Mucosa of stomach (tissue), 1 donor: ENCODE measurements at regions not wholly inside any gene's neighbourhood (a gene's known extent, or its start where the extent isn't known, plus 50 kb on each side); places are given as distances from the start of the nearest gene placed in this dataset.

Experiments
- H3K27me3 ChIP-seq: one replicate; pipeline ENCODE4 v1.7.0; 2013; ENCODE audit warnings: mild to moderate bottlenecking, low read length; ENCODE audit not compliant: control insufficient read depth, insufficient read depth
- H3K36me3 ChIP-seq: one replicate; pipeline ENCODE4 v1.7.0; 2013; ENCODE audit warnings: low read length; ENCODE audit not compliant: control insufficient read depth, insufficient read depth
- H3K4me1 ChIP-seq: one replicate; pipeline ENCODE4 v1.7.0; 2013; ENCODE audit warnings: mild to moderate bottlenecking, low read length; ENCODE audit not compliant: control insufficient read depth, insufficient read depth
- H3K4me3 ChIP-seq: one replicate; pipeline ENCODE4 v1.7.0; 2013; ENCODE audit warnings: low read length
- H3K9ac ChIP-seq: one replicate; pipeline ENCODE4 v1.7.0; 2013; ENCODE audit warnings: mild to moderate bottlenecking, low read length, moderate library complexity
- H3K9me3 ChIP-seq: one replicate; pipeline ENCODE4 v1.7.0; 2013; ENCODE audit warnings: mild to moderate bottlenecking, low read length, moderate library complexity; ENCODE audit not compliant: control insufficient read depth
- donor health status: Pancreatic carcinoma.

- no peaks in the 10 kb centered on the region for H3K27me3 ChIP-seq
- no peaks in the 10 kb centered on the region for H3K36me3 ChIP-seq
- no peak overlapping the region for H3K9ac ChIP-seq
- H3K9me3 ChIP-seq = no peaks in the 10 kb centered on the region
- H3K4me1 ChIP-seq = no peaks in the 10 kb centered on the region
- H3K4me3 ChIP-seq = no peak overlapping the region
Measured at GRCh38 chr14:34251662-34252061, 210.4 kb downstream of the SPTSSA start.

- Histone ChIP-seq H3K27me3 (no peaks in the 10 kb centered on the region), H3K4me3 (no peak overlapping the region), H3K4me1 (no peaks in the 10 kb centered on the region), H3K9me3 (no peaks in the 10 kb centered on the region), H3K36me3 (no peaks in the 10 kb centered on the region), H3K9ac (no peak overlapping the region)
Measured at GRCh38 chr14:34250959-34251358, 211.1 kb downstream of the SPTSSA start.

GRCh38 chr14:34247605-34248004 is 214.4 kb downstream of the SPTSSA start:
- Histone ChIP-seq H3K9ac (no peak overlapping the region), H3K4me3 (no peak overlapping the region), H3K4me1 (no peaks in the 10 kb centered on the region), H3K36me3 (no peaks in the 10 kb centered on the region), H3K27me3 (no peaks in the 10 kb centered on the region), H3K9me3 (no peaks in the 10 kb centered on the region)

- Histone ChIP-seq H3K4me1 (no peaks in the 10 kb centered on the region), H3K9ac (no peak overlapping the region), H3K4me3 (no peak overlapping the region), H3K27me3 (no peaks in the 10 kb centered on the region), H3K36me3 (no peaks in the 10 kb centered on the region), H3K9me3 (no peaks in the 10 kb centered on the region)
Measured at GRCh38 chr14:34246206-34246605, 215.8 kb downstream of the SPTSSA start.

- Histone ChIP-seq H3K9me3 (no peaks in the 10 kb centered on the region), H3K36me3 (no peaks in the 10 kb centered on the region), H3K4me1 (no peaks in the 10 kb centered on the region)
Measured at GRCh38 chr14:34243401-34243800, 218.6 kb downstream of the SPTSSA start.

GRCh38 chr14:34243001-34243400 is 219.0 kb downstream of the SPTSSA start:
- Histone ChIP-seq H3K9ac (no peak overlapping the region), H3K9me3 (no peaks in the 10 kb centered on the region), H3K36me3 (no peaks in the 10 kb centered on the region), H3K4me3 (no peak overlapping the region), H3K4me1 (peaks cover under 1% of the 10 kb centered on the region), H3K27me3 (no peaks in the 10 kb centered on the region)

More at GRCh38 chr14:34243401-34243800, 218.6 kb downstream of the SPTSSA start:
- H3K4me3 ChIP-seq = no peak overlapping the region
- H3K9ac ChIP-seq = no peak overlapping the region
- no peaks in the 10 kb centered on the region for H3K27me3 ChIP-seq

GRCh38 chr14:34241185-34241711 is 220.8 kb downstream of the SPTSSA start:
- Histone ChIP-seq H3K9ac (no peak overlapping the region), H3K36me3 (no peaks in the 10 kb centered on the region), H3K4me1 (peaks cover 16% of the 10 kb centered on the region), H3K4me3 (no peak overlapping the region), H3K9me3 (no peaks in the 10 kb centered on the region), H3K27me3 (no peaks in the 10 kb centered on the region)

GRCh38 chr14:34238610-34239009 is 223.4 kb downstream of the SPTSSA start:
- H3K9ac ChIP-seq = no peak overlapping the region
- no peaks in the 10 kb centered on the region for H3K9me3 ChIP-seq
- H3K4me1 ChIP-seq = peaks cover 19% of the 10 kb centered on the region
- H3K27me3 ChIP-seq = no peaks in the 10 kb centered on the region
- no peak overlapping the region for H3K4me3 ChIP-seq
- no peaks in the 10 kb centered on the region for H3K36me3 ChIP-seq

- Histone ChIP-seq H3K4me3 (no peak overlapping the region), H3K4me1 (peaks cover 24% of the 10 kb centered on the region), H3K36me3 (no peaks in the 10 kb centered on the region), H3K9ac (no peak overlapping the region), H3K9me3 (no peaks in the 10 kb centered on the region), H3K27me3 (no peaks in the 10 kb centered on the region)
Measured at GRCh38 chr14:34237677-34238076, 224.4 kb downstream of the SPTSSA start.

GRCh38 chr14:34237081-34237480 is 225.0 kb downstream of the SPTSSA start:
- Histone ChIP-seq H3K9me3 (no peaks in the 10 kb centered on the region), H3K36me3 (no peaks in the 10 kb centered on the region), H3K9ac (no peak overlapping the region), H3K4me3 (no peak overlapping the region), H3K4me1 (peaks cover 24% of the 10 kb centered on the region), H3K27me3 (no peaks in the 10 kb centered on the region)

GRCh38 chr14:34235643-34236300 is 226.3 kb downstream of the SPTSSA start:
- no peaks in the 10 kb centered on the region for H3K27me3 ChIP-seq
- H3K9me3 ChIP-seq = no peaks in the 10 kb centered on the region
- H3K9ac ChIP-seq = no peak overlapping the region
- no peaks in the 10 kb centered on the region for H3K36me3 ChIP-seq
- peaks cover 24% of the 10 kb centered on the region for H3K4me1 ChIP-seq
- no peak overlapping the region for H3K4me3 ChIP-seq

GRCh38 chr14:34234258-34234657 is 227.8 kb downstream of the SPTSSA start:
- peaks cover 24% of the 10 kb centered on the region for H3K4me1 ChIP-seq
- H3K4me3 ChIP-seq = no peak overlapping the region
- no peaks in the 10 kb centered on the region for H3K9me3 ChIP-seq
- no peaks in the 10 kb centered on the region for H3K36me3 ChIP-seq
- no peaks in the 10 kb centered on the region for H3K27me3 ChIP-seq
- no peak overlapping the region for H3K9ac ChIP-seq

- Histone ChIP-seq H3K9me3 (no peaks in the 10 kb centered on the region), H3K9ac (no peak overlapping the region), H3K36me3 (no peaks in the 10 kb centered on the region), H3K4me3 (no peak overlapping the region), H3K4me1 (peaks cover 24% of the 10 kb centered on the region), H3K27me3 (no peaks in the 10 kb centered on the region)
Measured at GRCh38 chr14:34233619-34234018, 228.4 kb downstream of the SPTSSA start.
